ENCODE measurements at regions not wholly inside any gene's neighbourhood (a gene's known extent, or its start where the extent isn't known, plus 50 kb on each side); places are given as distances from the start of the nearest gene placed in this dataset.

- H3K4me3 ChIP-seq: no peak overlapping the region
- H3K4me1 ChIP-seq: no peaks in the 10 kb centered on the region
- no peak overlapping the region for H3K27ac ChIP-seq
- TF ChIP-seq CTCF (IDR thresholded peaks at IDR 0.05) (no peak), POLR2A (IDR thresholded peaks at IDR 0.05) (no peak), EP300 (IDR thresholded peaks at IDR 0.05) (no peak), POLR2AphosphoS5 (IDR thresholded peaks at IDR 0.05) (no peak)
- 98% methylated on average over 5 of the region's 5 CpGs for WGBS
- H3K27me3 ChIP-seq: no peaks in the 10 kb centered on the region
- DNase-seq (ENCODE audit: low spot score in 2 of 2): no peak
- H3K36me3 ChIP-seq: no peaks in the 10 kb centered on the region
- H3K9me3 ChIP-seq: peaks cover 5% of the 10 kb centered on the region
These were observed 154.1 kb downstream of the SOCS6 start for GRCh38 chr18:70442933-70443332.

DNA sequence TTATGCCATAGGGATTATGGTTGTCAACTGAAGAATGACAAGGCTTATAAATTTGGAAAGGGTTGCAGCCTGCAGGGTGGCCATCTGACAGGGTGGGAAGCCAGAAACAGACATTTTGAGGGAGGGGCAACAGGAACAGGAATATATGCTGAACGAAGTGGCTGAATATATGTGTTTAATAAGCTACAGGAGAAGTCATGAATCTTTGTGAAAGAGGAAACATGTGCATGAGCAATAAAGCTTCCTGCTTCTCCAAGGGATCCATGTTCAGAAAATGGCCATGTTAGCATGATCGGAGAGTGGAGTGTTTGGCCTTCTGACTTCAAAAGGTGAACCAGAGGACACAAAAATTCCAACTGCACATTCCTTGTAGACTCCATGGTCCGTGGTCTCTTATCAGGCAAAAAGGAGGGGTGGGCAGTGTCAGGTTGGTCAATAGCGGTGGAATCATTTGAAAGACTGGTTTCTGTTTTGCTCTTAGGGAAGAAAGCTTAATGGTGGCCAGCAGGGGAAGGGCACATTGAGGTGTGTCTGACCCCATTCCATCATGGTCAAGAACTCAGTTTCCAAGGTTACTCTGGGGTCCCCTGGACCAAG, 144.1 kb downstream of the SOCS6 start:
- 64% methylated on average over 4 of the region's 4 CpGs for WGBS
- no peak overlapping the region for H3K27ac ChIP-seq
- no peaks in the 10 kb centered on the region for H3K36me3 ChIP-seq
- TF ChIP-seq EP300 (IDR thresholded peaks at IDR 0.05) (no peak), POLR2A (IDR thresholded peaks at IDR 0.05) (no peak), POLR2AphosphoS5 (IDR thresholded peaks at IDR 0.05) (no peak), CTCF (IDR thresholded peaks at IDR 0.05) (no peak)
- H3K4me1 ChIP-seq: peaks cover 4% of the 10 kb centered on the region
- no peak for DNase-seq (ENCODE audit: low spot score in 2 of 2)
- no peak overlapping the region for H3K4me3 ChIP-seq
- H3K9me3 ChIP-seq: no peaks in the 10 kb centered on the region
- H3K27me3 ChIP-seq: no peaks in the 10 kb centered on the region

GRCh38 chr18:70431203-70431624, 142.4 kb downstream of the SOCS6 start:
- DNase-seq (ENCODE audit: low spot score in 2 of 2): no peak
- no peaks in the 10 kb centered on the region for H3K27me3 ChIP-seq
- WGBS: 53% methylated on average over 2 of the region's 2 CpGs
- H3K9me3 ChIP-seq: no peaks in the 10 kb centered on the region
- TF ChIP-seq CTCF (IDR thresholded peaks at IDR 0.05) (no peak), EP300 (IDR thresholded peaks at IDR 0.05) (no peak), POLR2AphosphoS5 (IDR thresholded peaks at IDR 0.05) (no peak), POLR2A (IDR thresholded peaks at IDR 0.05) (no peak)
- no peaks in the 10 kb centered on the region for H3K36me3 ChIP-seq
- no peak overlapping the region for H3K27ac ChIP-seq
- peaks cover 4% of the 10 kb centered on the region for H3K4me1 ChIP-seq
- no peak overlapping the region for H3K4me3 ChIP-seq

- no peaks in the 10 kb centered on the region for H3K36me3 ChIP-seq
- H3K9me3 ChIP-seq: no peaks in the 10 kb centered on the region
- H3K27me3 ChIP-seq: no peaks in the 10 kb centered on the region
- H3K4me1 ChIP-seq: peaks cover 4% of the 10 kb centered on the region
- no peak for TF ChIP-seq POLR2AphosphoS5 (IDR thresholded peaks at IDR 0.05)
- TF ChIP-seq EP300 (IDR thresholded peaks at IDR 0.05): no peak
- no peak for TF ChIP-seq CTCF (IDR thresholded peaks at IDR 0.05)
- no peak for TF ChIP-seq POLR2A (IDR thresholded peaks at IDR 0.05)
- 96% methylated on average over 19 of the region's 26 CpGs for WGBS
- no peak overlapping the region for H3K27ac ChIP-seq
- DNase-seq (ENCODE audit: low spot score in 2 of 2): no peak
- no peak overlapping the region for H3K4me3 ChIP-seq
These were observed 141.8 kb downstream of the SOCS6 start for GRCh38 chr18:70430501-70431173.

DNA sequence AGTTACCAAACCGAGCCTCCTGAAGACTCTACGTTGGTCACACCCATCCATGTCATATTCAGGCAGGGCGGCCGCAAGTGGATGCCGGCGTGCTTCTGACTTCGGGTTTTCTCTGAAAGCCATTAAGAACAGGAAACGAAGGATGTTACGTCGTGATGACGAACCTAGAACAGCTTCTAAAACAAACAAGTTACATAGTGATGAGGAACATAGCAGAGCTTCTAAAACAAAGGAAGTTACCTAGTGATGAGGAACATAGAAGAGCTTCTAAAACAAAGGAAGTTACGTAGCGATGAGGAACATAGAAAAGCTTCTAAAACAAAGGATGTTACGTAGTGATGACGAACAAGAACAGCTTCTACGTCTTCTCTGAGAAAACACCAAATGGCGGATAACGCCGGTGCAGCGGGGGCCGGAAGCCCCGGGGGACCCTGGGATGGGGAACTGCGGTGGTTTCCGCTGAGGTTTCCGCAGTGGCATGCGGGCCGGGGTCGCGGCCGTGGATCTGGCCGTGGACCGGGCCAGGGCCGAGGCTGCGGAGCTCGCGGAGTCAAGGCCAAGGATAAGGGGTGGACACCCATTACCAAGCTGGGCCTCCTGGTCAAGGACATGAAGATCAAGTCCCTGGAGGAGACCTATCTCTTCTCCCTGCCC, 141.1 kb downstream of the SOCS6 start:
- Histone ChIP-seq H3K4me1 (peaks cover 4% of the 10 kb centered on the region), H3K27ac (no peak overlapping the region), H3K36me3 (no peaks in the 10 kb centered on the region), H3K27me3 (no peaks in the 10 kb centered on the region), H3K9me3 (no peaks in the 10 kb centered on the region), H3K4me3 (no peak overlapping the region)
- 94% methylated on average over 36 of the region's 36 CpGs for WGBS
- no peak for DNase-seq (ENCODE audit: low spot score in 2 of 2)
- TF ChIP-seq POLR2AphosphoS5 (IDR thresholded peaks at IDR 0.05): no peak
- no peak for TF ChIP-seq EP300 (IDR thresholded peaks at IDR 0.05)
- no peak for TF ChIP-seq CTCF (IDR thresholded peaks at IDR 0.05)
- no peak for TF ChIP-seq POLR2A (IDR thresholded peaks at IDR 0.05)

All from suprapubic skin (tissue), 4 donors.